IMR-90 (cell line): ENCODE measurements at regions not wholly inside any gene's neighbourhood (a gene's known extent, or its start where the extent isn't known, plus 50 kb on each side); places are given as distances from the start of the nearest gene placed in this dataset.
"Not testable (repeated sequence)": the region's sequence is repeated elsewhere in the genome, so short reads cannot be mapped to it uniquely, and the experiment has no call there.

Experiments
- ATAC-seq: fragments of 200-7000 bp; cut with Tn5 transposase; 2 replicates; pipeline ENCODE4 v1.9.1; 2020; ENCODE audit warnings: low read depth, mild to moderate bottlenecking, moderate library complexity
- BruUV-seq: library from RNA; stranded (reverse); fragments of 400-500 nt; replicated peaks from 2 replicates; lab custom pipeline; 2021; lab: Mats Ljungman, UMichigan
- CTCF ChIA-PET: fragments of 300-600 bp; formaldehyde crosslinking; extraction: SDS; loops from one replicate; lab custom pipeline; 2021; ENCODE audit warnings: antibody characterized with exemption; lab: Yijun Ruan, JAX
- POLR2A ChIA-PET: fragments of 300-600 bp; sonication (Branson Sonifier 250); formaldehyde crosslinking; loops from one replicate; lab custom pipeline; 2022; ENCODE audit warnings: antibody characterized with exemption; ENCODE audit not compliant: unreplicated experiment; lab: Charles Lee
- DNase-seq: peaks from one replicate; pipeline ENCODE4 v3.0.0; 2013
- H2AFZ ChIP-seq: replicated peaks from 2 replicates; pipeline ENCODE3; 2013; ENCODE audit warnings: low read length, mild to moderate bottlenecking; ENCODE audit not compliant: poor library complexity
- H2AK5ac ChIP-seq: 2 replicates; pipeline ENCODE4 v1.6.1; 2013; ENCODE audit warnings: low read depth, low read length, inconsistent platforms
- H2AK9ac ChIP-seq: replicated peaks from 2 replicates; pipeline ENCODE3; 2013; ENCODE audit warnings: mild to moderate bottlenecking, low read depth, low read length, moderate library complexity; ENCODE audit not compliant: poor library complexity
- H2BK120ac ChIP-seq: 2 replicates; pipeline ENCODE4 v1.6.1; 2013; ENCODE audit warnings: low read depth, low read length, inconsistent platforms
- H2BK15ac ChIP-seq: 3 replicates; pipeline ENCODE4 v1.6.1; 2013; ENCODE audit warnings: low read depth, low read length, inconsistent platforms
- H2BK20ac ChIP-seq: 2 replicates; pipeline ENCODE4 v1.6.1; 2013; ENCODE audit warnings: low read depth, mild to moderate bottlenecking, inconsistent platforms, low read length, moderate library complexity
- H2BK5ac ChIP-seq: 2 replicates; pipeline ENCODE4 v1.6.1; 2013; ENCODE audit warnings: mild to moderate bottlenecking, low read depth, low read length, inconsistent platforms; ENCODE audit not compliant: poor library complexity, severe bottlenecking
- H3K14ac ChIP-seq: replicated peaks from 2 replicates; pipeline ENCODE4 v1.6.1; 2013; ENCODE audit warnings: low read depth, low read length, inconsistent platforms
- H3K18ac ChIP-seq: 2 replicates; pipeline ENCODE4 v1.6.1; 2013; ENCODE audit warnings: low read depth, low read length, control low read depth
- H3K23ac ChIP-seq: 2 replicates; pipeline ENCODE4 v1.6.1; 2013; ENCODE audit warnings: low read depth, low read length, inconsistent platforms
- H3K27ac ChIP-seq: 2 replicates; pipeline ENCODE4 v1.5.1; 2013; ENCODE audit warnings: mild to moderate bottlenecking, control low read depth, low read length; ENCODE audit not compliant: insufficient read depth
- H3K27me3 ChIP-seq: 2 replicates; pipeline ENCODE4 v1.6.1; 2013; ENCODE audit warnings: low read length; ENCODE audit not compliant: control insufficient read depth, insufficient read depth
- H3K36me3 ChIP-seq: 2 replicates; pipeline ENCODE4 v1.6.1; 2013; ENCODE audit warnings: low read length, mixed read lengths; ENCODE audit not compliant: control insufficient read depth, insufficient read depth
- H3K4ac ChIP-seq: 2 replicates; pipeline ENCODE4 v1.6.1; 2013; ENCODE audit warnings: low read depth, low read length, inconsistent platforms
- H3K4me1 ChIP-seq: 2 replicates; pipeline ENCODE4 v1.6.1; 2013; ENCODE audit warnings: low read length, mixed read lengths; ENCODE audit not compliant: control insufficient read depth, insufficient read depth
- H3K4me2 ChIP-seq: 2 replicates; pipeline ENCODE4 v1.6.1; 2013; ENCODE audit warnings: low read depth, mild to moderate bottlenecking, control low read depth, low read length, moderate library complexity
- H3K4me3 ChIP-seq: 2 replicates; pipeline ENCODE4 v1.5.1; 2013; ENCODE audit warnings: low read depth, mild to moderate bottlenecking, control low read depth, low read length, moderate library complexity; ENCODE audit not compliant: insufficient read depth
- H3K56ac ChIP-seq: 2 replicates; pipeline ENCODE4 v1.6.1; 2013; ENCODE audit warnings: low read length, inconsistent platforms; ENCODE audit not compliant: insufficient read depth; ENCODE audit errors: extremely low read depth
- H3K79me1 ChIP-seq, 2 experiments: 2 replicates each; pipeline ENCODE4 v1.6.1; 2013; ENCODE audit warnings: low read length in 2 of 2, inconsistent platforms in 1 of 2, low read depth in 1 of 2
- H3K9ac ChIP-seq: 2 replicates; pipeline ENCODE4 v1.6.1; 2013; ENCODE audit warnings: low read depth, low read length, control low read depth
- H3K9me1 ChIP-seq: 2 replicates; pipeline ENCODE4 v1.6.1; 2013; ENCODE audit warnings: low read length, inconsistent platforms; ENCODE audit not compliant: insufficient read depth
- H3K9me3 ChIP-seq: 2 replicates; pipeline ENCODE4 v1.6.1; 2013; ENCODE audit warnings: low read length; ENCODE audit not compliant: control insufficient read depth, insufficient read depth
- H4K20me1 ChIP-seq: 2 replicates; pipeline ENCODE4 v1.6.1; 2013; ENCODE audit warnings: low read length, inconsistent platforms; ENCODE audit not compliant: insufficient read depth
- H4K5ac ChIP-seq: 2 replicates; pipeline ENCODE4 v1.6.1; 2013; ENCODE audit warnings: mild to moderate bottlenecking, low read depth, low read length, control low read depth
- H4K8ac ChIP-seq, 2 experiments: 2 replicates each; pipeline ENCODE4 v1.6.1; 2013; ENCODE audit warnings: low read depth in 2 of 2, low read length in 2 of 2, control low read depth in 1 of 2, inconsistent platforms in 1 of 2
- H4K91ac ChIP-seq: 2 replicates; pipeline ENCODE4 v1.6.1; 2013; ENCODE audit warnings: low read depth, low read length, inconsistent platforms; ENCODE audit not compliant: insufficient read depth
- WGBS, 2 experiments: methylation state at CpG; one replicate each; pipeline versions ENCODE4 v1.1.5 to v1.1.7; 2013; ENCODE audit warnings: missing lambda C conversion rate in 2 of 2; ENCODE audit not compliant: insufficient read length in 1 of 2; ENCODE audit errors: extremely low coverage in 2 of 2; 5-methylcytosine and 5-hydroxymethylcytosine counted together
- dilution Hi-C: fragments of 300-500 bp; cut with HindIII; formaldehyde crosslinking; loops from one replicate; pipeline ENCODE4 v1.14.3; 2018; ENCODE audit warnings: low sequenced_read_pairs; ENCODE audit not compliant: unreplicated experiment
- in situ Hi-C: fragments of 300-500 bp; cut with MboI; formaldehyde crosslinking; loops from 3 replicates; pipeline ENCODE4 v1.14.3; 2019; ENCODE audit warnings: low sequenced_read_pairs, inconsistent platforms, mixed read lengths
- intact Hi-C: fragments of 100-400 bp; cut with micrococcal nuclease; formaldehyde crosslinking; loops from 2 replicates; pipeline ENCODE4 v1.10.0; 2022

- H4K91ac ChIP-seq, H2BK120ac ChIP-seq, H3K4me2 ChIP-seq, CTCF ChIA-PET, H3K23ac ChIP-seq, H3K79me1 ChIP-seq, in situ Hi-C loops, H3K56ac ChIP-seq, dilution Hi-C loops, H3K27me3 ChIP-seq, BruUV-seq, H2BK5ac ChIP-seq, H2BK20ac ChIP-seq, H2BK15ac ChIP-seq, POLR2A ChIA-PET, H2AFZ ChIP-seq, H4K5ac ChIP-seq, H3K36me3 ChIP-seq, H3K18ac ChIP-seq, H4K20me1 ChIP-seq, H3K14ac ChIP-seq, H3K27ac ChIP-seq, H2AK9ac ChIP-seq, H2AK5ac ChIP-seq, H3K4ac ChIP-seq, H3K4me1 ChIP-seq, H3K9me3 ChIP-seq, H3K9ac ChIP-seq, H3K4me3 ChIP-seq, H4K8ac ChIP-seq, ATAC-seq, intact Hi-C loops, DNase-seq, H3K9me1 ChIP-seq: not testable (repeated sequence)
- WGBS, 2 experiments = no CpG with 5 or more reads among the region's 2 CpGs
These were observed 792.3 kb upstream of the MANEA start for GRCh38 chr6:94785081-94785480.
